GM18517 (cell line): ENCODE measurements at regions not wholly inside any gene's neighbourhood (a gene's known extent, or its start where the extent isn't known, plus 50 kb on each side); places are given as distances from the start of the nearest gene placed in this dataset.

Experiments
- ATAC-seq: cut with Tn5 transposase; IDR thresholded peaks from one replicate; pipeline ENCODE4 v1.9.1; 2021; ENCODE audit warnings: mild to moderate bottlenecking, moderate library complexity; ENCODE audit not compliant: unreplicated experiment

GRCh38 chr2:64767670-64768468 lies 114.2 kb upstream of the SERTAD2 start:
- ATAC-seq = peak; percentile 87

DNA sequence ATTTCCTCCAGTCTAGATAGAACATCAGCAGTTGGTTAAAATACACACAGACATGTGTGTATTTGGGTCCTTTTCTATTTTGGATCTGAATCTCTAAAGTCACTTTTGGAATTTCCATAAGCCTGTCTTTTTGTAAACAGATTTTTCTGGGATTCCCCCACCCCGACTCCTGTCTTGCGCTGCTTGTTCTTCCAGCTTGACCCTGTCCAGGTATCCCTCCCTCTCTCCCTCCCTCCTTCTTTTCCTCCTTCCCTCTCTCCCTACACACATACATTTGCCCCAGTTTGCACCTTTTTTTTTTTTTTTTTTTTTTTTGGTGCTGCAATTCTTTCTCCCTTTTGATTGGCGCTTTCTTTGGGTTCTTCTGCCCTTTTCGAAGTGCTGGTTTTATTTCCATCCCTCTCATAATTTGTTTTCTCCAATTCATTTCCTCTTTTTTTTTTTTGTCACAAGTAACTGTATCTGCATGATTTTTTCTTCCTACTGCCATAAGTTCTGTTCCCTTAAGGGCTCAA lies 114.8 kb upstream of the SERTAD2 start:
- ATAC-seq = no peak

GRCh38 chr2:64769392-64770044 lies 115.8 kb upstream of the SERTAD2 start:
- no peak for ATAC-seq

DNA sequence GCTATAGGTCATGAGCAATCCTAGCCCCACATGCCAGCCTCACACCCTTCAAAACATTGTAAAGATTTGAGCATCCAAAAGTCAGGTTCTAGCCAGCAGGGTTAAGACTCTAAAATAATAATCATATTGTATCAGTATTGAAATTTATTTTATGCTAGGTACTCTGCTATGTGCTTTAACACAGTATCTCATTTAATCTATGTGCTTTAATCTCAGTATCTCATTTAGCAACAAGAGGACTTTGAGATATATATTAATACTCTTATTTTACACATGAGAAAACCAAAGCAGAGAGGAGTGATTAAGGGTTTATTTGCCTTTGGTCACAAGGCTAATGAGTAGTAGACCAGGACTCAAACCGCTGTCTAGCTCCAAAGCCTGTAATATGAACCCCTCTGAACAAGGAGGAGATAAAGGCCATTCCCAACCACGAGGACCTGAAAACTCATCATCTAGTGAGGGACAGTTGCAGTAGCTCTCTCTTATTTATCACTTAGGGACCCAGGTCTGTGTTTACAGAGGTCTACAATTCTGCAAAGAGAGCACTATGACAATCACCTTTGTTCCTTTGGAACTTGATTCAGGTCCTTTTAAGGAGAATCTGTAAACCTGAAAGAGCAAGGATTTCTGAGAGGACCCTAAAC lies 116.5 kb upstream of the SERTAD2 start:
- no peak for ATAC-seq

GRCh38 chr2:64770781-64771334 lies 117.1 kb upstream of the SERTAD2 start:
- ATAC-seq = no peak

GRCh38 chr2:64771737-64772136 lies 118.0 kb upstream of the SERTAD2 start:
- no peak for ATAC-seq

- no peak for ATAC-seq
These were observed 119.9 kb upstream of the SERTAD2 start for GRCh38 chr2:64773461-64774118.

DNA sequence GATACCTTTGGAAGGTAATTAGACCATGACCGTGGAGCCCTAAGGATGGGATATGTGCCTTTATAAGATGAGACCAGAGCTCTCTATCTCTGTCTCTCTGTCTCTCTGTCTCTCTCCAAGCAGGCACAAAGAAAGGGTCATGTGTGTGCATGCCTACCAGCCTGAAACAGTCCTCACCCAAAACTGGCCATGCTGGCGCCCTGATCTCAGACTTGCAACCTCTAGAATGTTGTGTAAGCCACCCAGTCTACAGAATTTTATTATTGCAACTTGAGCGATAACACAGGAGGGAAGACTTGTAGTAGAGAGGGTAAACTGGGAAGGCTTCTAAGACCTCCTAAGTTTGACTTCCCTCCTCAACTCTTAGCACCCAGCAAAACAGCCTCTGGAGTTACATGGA lies 124.1 kb upstream of the SERTAD2 start:
- ATAC-seq = no peak

DNA sequence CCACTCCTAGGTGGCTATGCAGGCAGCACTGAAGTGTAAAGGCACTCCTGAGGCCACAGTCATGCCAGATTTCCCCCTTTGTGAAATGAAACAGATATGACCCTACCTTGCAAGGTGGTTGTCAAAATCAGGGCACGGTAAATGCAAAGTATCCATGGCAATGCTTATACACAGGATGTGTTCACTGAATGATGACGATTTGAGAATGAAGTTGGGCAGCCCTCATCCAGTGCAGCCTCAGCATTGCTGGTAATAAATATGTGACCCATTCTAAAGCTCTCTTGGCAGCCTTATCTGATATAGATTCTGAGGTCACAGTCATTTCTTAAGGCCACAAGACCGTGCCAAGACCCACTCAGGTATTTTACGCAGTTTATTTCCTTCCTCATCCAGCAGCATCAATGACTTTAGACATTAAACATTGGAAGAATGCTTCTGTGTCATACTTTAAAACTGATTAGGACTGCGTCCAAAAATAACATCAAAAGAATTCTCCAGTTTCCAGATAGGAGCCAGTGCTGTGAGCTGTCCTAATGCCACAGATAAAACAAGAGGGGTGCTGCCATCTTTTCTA lies 125.5 kb upstream of the SERTAD2 start:
- no peak for ATAC-seq

DNA sequence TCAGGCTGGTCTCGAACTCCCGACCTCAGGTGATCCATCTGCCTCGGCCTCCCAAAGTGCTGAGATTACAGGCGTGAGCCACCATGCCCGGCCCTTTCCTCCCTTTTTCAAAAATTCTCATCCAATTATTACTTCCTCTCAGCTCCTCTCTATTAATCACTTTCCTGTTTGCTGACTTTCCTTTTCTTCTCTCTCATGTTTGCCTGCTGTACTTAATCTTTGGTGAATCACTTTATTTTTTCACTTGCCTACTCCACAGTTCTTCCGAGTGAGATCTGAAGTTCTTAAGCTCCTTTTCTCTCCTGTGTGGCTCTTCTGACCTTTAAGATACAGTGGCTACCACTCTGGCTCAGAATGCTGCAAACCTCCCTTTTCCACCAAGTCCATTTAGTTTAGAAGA lies 126.3 kb upstream of the SERTAD2 start:
- no peak for ATAC-seq

DNA sequence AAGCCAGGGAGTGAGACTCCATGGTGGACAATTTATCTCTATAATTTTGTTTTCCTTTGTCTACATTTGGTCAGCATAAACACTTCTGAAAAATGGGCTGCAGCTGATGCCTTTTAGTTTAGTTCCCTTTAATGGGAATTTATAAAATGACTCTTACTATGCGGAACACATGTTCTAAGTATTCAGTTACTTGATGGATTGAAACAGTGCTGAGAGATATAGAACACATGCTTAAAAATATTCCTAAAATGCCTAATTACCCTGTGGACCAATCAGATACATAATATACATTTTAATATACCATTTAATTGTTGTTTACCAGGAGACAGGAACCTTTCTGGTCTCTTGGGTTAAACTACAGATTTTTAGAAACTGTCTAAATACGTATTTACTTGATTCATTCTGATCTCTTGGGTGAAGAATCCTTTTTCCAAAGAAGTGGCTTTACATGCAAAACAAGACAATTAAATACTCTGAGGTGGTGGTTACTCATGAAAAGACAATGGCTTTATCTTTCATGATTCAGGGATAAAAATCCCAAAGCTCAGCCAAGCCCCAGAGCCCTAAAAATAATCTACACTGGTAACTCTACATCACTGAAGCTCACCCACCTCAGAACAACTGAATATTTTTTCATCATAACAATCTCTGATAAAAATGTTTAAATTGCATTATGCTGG lies 128.1 kb upstream of the SERTAD2 start:
- no peak for ATAC-seq

DNA sequence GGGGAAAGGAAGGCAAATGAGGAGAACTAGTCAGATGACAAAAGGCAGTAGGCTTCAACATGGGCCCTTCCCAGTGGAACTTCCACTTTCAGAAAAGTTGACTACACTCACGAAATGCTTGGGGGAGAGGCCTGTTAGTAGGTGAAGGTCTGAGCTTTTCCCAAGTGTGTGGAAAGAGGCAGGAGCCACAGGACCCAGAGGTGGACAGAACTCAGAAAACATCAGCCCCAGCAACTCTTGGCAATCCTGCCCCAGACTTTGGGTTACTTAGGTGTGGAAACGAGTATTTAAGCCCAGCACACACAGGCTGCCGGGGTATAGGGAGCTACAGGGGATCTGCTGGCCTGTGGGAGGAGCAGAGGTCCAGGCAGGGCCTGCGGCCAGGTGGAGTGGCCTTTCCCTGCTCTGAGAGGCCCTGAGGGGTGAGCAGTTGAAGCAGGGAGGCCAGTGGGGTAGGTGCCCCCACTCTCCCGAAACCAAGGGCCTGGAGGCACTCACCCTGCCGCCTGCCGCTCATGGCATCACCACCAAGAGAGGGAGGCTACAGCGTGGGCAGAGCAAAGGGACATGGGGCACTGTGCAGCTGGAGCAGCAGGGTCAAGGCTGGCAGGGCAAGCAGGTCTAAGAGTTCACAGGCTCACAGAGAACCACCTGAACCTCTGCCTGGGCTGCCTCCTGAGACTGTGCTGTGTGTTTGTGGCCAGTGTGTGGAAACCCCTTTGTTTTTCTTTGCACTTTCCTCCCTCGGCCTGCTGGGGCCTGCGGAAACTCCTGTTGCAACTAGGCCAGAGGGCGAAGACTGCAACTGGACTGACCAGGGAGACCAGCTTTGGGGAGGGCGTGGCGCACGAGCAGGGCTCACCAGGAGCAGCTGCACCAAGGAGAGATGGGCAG lies 130.7 kb upstream of the SERTAD2 start:
- ATAC-seq = no peak

- no peak for ATAC-seq
These were observed 131.5 kb upstream of the SERTAD2 start for GRCh38 chr2:64785245-64785644.

GRCh38 chr2:64786343-64787018 lies 132.8 kb upstream of the SERTAD2 start:
- ATAC-seq = no peak

DNA sequence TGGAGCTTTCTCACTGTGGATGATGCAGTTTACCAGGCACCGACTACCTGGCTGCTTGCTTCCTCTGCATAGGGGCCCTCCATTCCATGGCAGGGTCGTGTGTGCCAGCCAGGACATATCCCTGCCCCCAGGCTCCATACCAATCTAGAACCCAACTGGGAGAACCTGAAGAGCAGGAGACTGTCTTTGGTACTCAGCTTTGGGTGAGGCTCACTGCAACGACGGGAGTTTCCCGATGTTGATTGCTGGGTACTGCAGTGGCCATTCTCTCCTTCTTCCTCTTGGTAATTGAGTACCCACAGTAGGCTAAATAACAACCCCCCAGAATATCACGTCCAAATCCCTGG lies 133.3 kb upstream of the SERTAD2 start:
- no peak for ATAC-seq

- no peak for ATAC-seq
These were observed 134.0 kb upstream of the SERTAD2 start for GRCh38 chr2:64787698-64788097.

DNA sequence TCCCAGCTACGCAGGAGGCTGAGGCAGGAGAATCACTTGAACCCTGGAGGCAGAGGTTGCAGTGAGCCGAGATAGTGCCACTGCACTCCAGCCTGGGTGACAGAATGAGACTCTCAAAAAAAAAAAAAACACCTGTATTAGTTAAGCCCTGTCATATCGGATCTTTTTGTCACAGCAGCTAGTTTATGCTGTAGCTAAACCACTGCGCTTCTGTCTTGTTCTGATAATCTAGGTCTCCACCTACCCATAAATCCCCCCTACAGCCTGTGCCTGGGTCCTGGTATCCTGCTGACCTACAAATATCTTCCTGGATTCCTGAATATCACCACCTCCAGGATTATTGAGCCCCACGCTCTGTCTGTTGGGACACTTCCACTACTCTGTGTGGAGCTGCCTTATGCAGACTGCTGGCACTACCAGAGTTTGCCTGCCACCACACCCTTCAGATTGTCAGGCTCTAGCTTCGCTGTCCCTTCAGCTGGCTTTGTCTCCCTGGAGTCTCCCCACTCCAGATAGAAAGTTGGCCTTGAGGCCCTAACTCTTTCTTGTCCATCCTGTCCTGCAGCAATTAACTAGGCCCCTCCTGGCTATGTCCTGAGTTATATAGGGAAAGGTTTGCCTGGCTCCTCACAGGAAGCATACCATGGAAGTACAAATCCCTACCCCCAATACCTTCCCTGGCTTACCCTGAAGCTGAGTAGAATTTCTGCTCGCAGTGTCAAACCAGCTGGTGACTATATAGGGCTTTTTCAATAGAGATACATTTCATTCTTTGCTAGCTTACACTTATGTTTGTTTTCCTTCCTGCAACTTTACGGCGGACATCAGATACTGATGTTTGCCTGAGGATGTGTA lies 136.0 kb upstream of the SERTAD2 start:
- no peak for ATAC-seq

GRCh38 chr2:64792300-64792699 lies 138.6 kb upstream of the SERTAD2 start:
- ATAC-seq = no peak
